HepG2 (cell line): ENCODE measurements at regions not wholly inside any gene's neighbourhood (a gene's known extent, or its start where the extent isn't known, plus 50 kb on each side); places are given as distances from the start of the nearest gene placed in this dataset.
"Not testable (repeated sequence)": the region's sequence is repeated elsewhere in the genome, so short reads cannot be mapped to it uniquely, and the experiment has no call there.

Experiments
- ATAC-seq: fragments of 200-7000 bp; cut with Tn5 transposase; 3 replicates; pipeline ENCODE4 v1.9.1; 2020; ENCODE audit warnings: mild to moderate bottlenecking, moderate library complexity
- BruUV-seq: library from RNA; stranded (reverse); fragments of 400-500 nt; replicated peaks from 2 replicates; lab custom pipeline; 2021; lab: Mats Ljungman, UMichigan
- CTCF ChIA-PET: fragments of 300-600 bp; formaldehyde crosslinking; extraction: SDS; loops from one replicate; lab custom pipeline; 2021; ENCODE audit warnings: low total read pairs, inconsistent platforms, low intra/inter-chr PET ratio; lab: Yijun Ruan, JAX
- POLR2A ChIA-PET: fragments of 350-600 bp; sonication (Branson Sonifier 250); formaldehyde crosslinking; loops from one replicate; lab custom pipeline; 2020; ENCODE audit warnings: antibody characterized with exemption, inconsistent platforms; lab: Yijun Ruan, JAX
- DNase-seq: peaks from one replicate; pipeline ENCODE4 v3.0.0-alpha.2; 2015; ENCODE audit warnings: low spot score
- FAIRE-seq: peaks from 3 replicates; lab custom pipeline; 2011; peaks lifted over from hg19 to GRCh38; lab: Jason Lieb, UNC
- H2AFZ ChIP-seq: one replicate; pipeline ENCODE4 v1.6.1; 2011; ENCODE audit warnings: low read length, inconsistent platforms
- H3K27ac ChIP-seq: fragments of 300-600 bp; 3 replicates; pipeline ENCODE4 v1.8.0; 2011; ENCODE audit warnings: mixed run types, mild to moderate bottlenecking, mixed read lengths, low read length, inconsistent platforms; ENCODE audit not compliant: insufficient read depth; ENCODE audit errors: extremely low read length
- H3K27me3 ChIP-seq, 2 experiments: fragments of 200-600 bp in 1 of 2; 2 replicates in 1 of 2; 3 replicates in 1 of 2; pipeline versions ENCODE4 v1.6.0 to v1.8.0; 2011; ENCODE audit warnings: low read length in 2 of 2, mild to moderate bottlenecking in 2 of 2, moderate library complexity in 2 of 2, inconsistent platforms in 1 of 2; ENCODE audit not compliant: insufficient read depth in 2 of 2, control insufficient read depth in 1 of 2
- H3K36me3 ChIP-seq, 2 experiments: fragments of 200-600 bp in 1 of 2; replicated peaks in 1 of 2; 2 replicates in 1 of 2; 3 replicates in 1 of 2; pipeline versions ENCODE4 v1.5.1 to v1.8.0; 2011; ENCODE audit warnings: low read length in 2 of 2, inconsistent platforms in 1 of 2; ENCODE audit not compliant: insufficient read depth in 2 of 2, control insufficient read depth in 1 of 2
- H3K4me1 ChIP-seq: 2 replicates; pipeline ENCODE4 v1.5.1; 2012; ENCODE audit warnings: low read length, inconsistent platforms; ENCODE audit not compliant: insufficient read depth
- H3K4me2 ChIP-seq: 2 replicates; pipeline ENCODE4 v1.6.0; 2011; ENCODE audit warnings: low read depth, low read length, inconsistent platforms
- H3K4me3 ChIP-seq, 3 experiments: fragments of 200-600 bp in 1 of 3; sonication (generic), shearing (Covaris generic) in 1 of 3; replicated peaks in 1 of 3; 2 replicates each; pipeline ENCODE4 v1.5.1; 2011 to 2016; ENCODE audit warnings: low read length in 3 of 3, inconsistent platforms in 2 of 3, low read depth in 2 of 3, mild to moderate bottlenecking in 2 of 3, control low read depth in 1 of 3, mixed read lengths in 1 of 3; ENCODE audit not compliant: insufficient read depth in 1 of 3
- H3K79me2 ChIP-seq: one replicate; pipeline ENCODE4 v1.6.1; 2011; ENCODE audit warnings: low read length, inconsistent platforms; ENCODE audit not compliant: insufficient read depth
- H3K9ac ChIP-seq: 2 replicates; pipeline ENCODE4 v1.6.0; 2011; ENCODE audit warnings: mild to moderate bottlenecking, low read depth, low read length, inconsistent platforms; ENCODE audit not compliant: insufficient read depth
- H3K9me3 ChIP-seq: 2 replicates; pipeline ENCODE4 v1.5.1; 2012; ENCODE audit warnings: mild to moderate bottlenecking, low read length
- H4K20me1 ChIP-seq: 2 replicates; pipeline ENCODE4 v1.6.0; 2011; ENCODE audit warnings: inconsistent platforms, mild to moderate bottlenecking, low read length, moderate library complexity; ENCODE audit not compliant: insufficient read depth
- EHMT2 ChIP-seq: fragments of 200-600 bp; sonication (generic); IDR thresholded peaks from 2 replicates; pipeline ENCODE4 v1.7.0; 2017; ENCODE audit warnings: antibody characterized with exemption, low read depth, low read length, borderline replicate concordance
- MAFK ChIP-seq, 2 experiments: IDR thresholded peaks in 1 of 2; conservative IDR thresholded peaks in 1 of 2; 2 replicates each; pipeline ENCODE4 v1.6.1; 2011; ENCODE audit warnings: improper control_type of control experiment in 2 of 2, low read length in 2 of 2
- WGBS: methylation state at CpG from one replicate; pipeline ENCODE4 v1.1.6; 2017; ENCODE audit warnings: low lambda C conversion rate; 5-methylcytosine and 5-hydroxymethylcytosine counted together
- in situ Hi-C: cut with HindIII; loops from 2 replicates; pipeline ENCODE4 v1.10.0; 2017; ENCODE audit warnings: low pct_unique_long_range_greater_than_20kb; ENCODE audit not compliant: extremely low pct_ligation_motif_present
- intact Hi-C: fragments of 100-400 bp; cut with micrococcal nuclease; formaldehyde crosslinking; loops from one replicate; pipeline ENCODE4 v1.10.0; 2022; ENCODE audit not compliant: unreplicated experiment

DNA sequence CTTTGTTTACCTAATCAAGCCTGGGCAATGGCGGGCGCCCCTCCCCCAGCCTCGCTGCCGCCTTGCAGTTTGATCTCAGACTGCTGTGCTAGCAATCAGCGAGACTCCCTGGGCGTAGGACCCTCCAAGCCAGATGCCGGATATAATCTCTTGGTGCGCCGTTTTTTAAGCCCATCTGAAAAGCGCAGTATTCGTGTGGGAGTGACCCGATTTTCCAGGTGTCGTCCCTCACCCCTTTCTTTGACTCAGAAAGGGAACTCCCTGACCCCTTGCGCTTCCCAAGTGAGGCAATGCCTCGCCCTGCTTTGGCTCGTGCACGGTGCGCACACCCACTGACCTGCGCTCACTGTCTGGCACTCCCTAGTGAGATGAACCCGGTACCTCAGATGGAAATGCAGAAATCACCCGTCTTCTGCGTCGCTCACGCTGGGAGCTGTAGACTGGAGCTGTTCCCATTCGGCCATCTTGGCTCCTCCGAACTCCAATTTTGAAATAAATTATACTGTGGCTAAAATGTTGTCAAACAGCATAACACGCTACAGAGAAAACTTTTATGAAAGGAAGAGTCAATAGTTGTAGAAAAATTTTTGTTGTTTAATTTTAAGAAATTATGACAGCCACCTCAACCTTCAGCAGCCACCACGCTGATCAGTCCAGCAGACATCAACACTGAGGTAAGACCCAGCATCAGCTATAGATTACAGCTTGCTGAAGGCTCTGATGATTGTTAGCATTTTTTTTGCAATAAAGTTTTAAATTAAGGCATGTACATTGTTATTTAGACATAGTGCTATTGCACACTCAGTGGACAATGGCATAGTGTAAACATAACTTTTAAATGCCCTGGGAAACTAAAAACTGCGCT is 384.7 kb upstream of the DEPDC1 start:
- H3K27ac ChIP-seq, H3K9ac ChIP-seq, H2AFZ ChIP-seq, CTCF ChIA-PET, BruUV-seq, FAIRE-seq, H3K4me1 ChIP-seq, ATAC-seq, intact Hi-C loops, H3K4me3 ChIP-seq, H3K27me3 ChIP-seq, H3K79me2 ChIP-seq, H3K36me3 ChIP-seq, H4K20me1 ChIP-seq, DNase-seq, POLR2A ChIA-PET, H3K4me2 ChIP-seq, in situ Hi-C loops: not testable (repeated sequence)
- WGBS: 55% methylated on average over 22 of the region's 29 CpGs
- H3K9me3 ChIP-seq: peaks cover 43% of the 10 kb centered on the region

DNA sequence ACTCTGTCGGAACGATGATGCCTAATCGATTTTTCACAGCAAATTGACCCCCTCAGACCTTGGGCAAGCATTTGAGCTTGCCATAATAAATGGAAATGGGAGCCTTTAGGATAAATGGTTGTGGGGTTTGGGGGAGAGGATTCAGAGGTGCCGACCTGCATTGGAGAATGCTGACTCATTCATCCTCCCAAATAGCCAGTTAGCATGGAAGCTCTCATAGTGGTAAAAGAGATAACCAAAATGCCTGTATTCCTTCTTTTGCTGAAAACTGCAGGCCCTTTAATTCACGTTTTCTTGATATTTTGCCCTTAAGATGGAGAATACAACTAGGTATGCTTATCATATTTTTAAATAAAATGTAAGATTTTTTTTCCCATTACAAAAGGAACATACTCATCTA is 392.6 kb upstream of the DEPDC1 start:
- 0% methylated on average over 5 of the region's 5 CpGs for WGBS
- H3K4me3 ChIP-seq: no peak overlapping the region
- no peak overlapping the region for H3K27ac ChIP-seq
- peaks cover 52% of the 10 kb centered on the region for H3K9me3 ChIP-seq
- in situ Hi-C loops: no loop called here
- CTCF ChIA-PET: no interaction called here
- POLR2A ChIA-PET: no interaction called here
- ATAC-seq (no peak), FAIRE-seq (no peak)
- H2AFZ ChIP-seq: no peak overlapping the region
- no peaks in the 10 kb centered on the region for H3K36me3 ChIP-seq
- intact Hi-C loops: no loop called here
- H3K4me1 ChIP-seq: no peaks in the 10 kb centered on the region
- TF ChIP-seq MAFK (conservative IDR thresholded peaks at IDR 0.05 in 1 of 2, IDR thresholded peaks at IDR 0.05 in 1 of 2; ENCODE audit: low read length in 2 of 2) (0 out of 4 replicates have a peak, but pooled peaks of 1 of the 2 experiments have one; percentile 1), EHMT2 (no peak)
- TF ChIP-seq, all 625 proteins: peak for 1
- Histone ChIP-seq H3K79me2 (no peaks in the 10 kb centered on the region), H4K20me1 (no peaks in the 10 kb centered on the region), H3K27me3 (no peaks in the 10 kb centered on the region), H3K4me2 (no peak overlapping the region), H3K9ac (no peak overlapping the region)
- no peak for DNase-seq
- no TSS peak for BruUV-seq
